ENCODE measurements at regions not wholly inside any gene's neighbourhood (a gene's known extent, or its start where the extent isn't known, plus 50 kb on each side); places are given as distances from the start of the nearest gene placed in this dataset.

DNA sequence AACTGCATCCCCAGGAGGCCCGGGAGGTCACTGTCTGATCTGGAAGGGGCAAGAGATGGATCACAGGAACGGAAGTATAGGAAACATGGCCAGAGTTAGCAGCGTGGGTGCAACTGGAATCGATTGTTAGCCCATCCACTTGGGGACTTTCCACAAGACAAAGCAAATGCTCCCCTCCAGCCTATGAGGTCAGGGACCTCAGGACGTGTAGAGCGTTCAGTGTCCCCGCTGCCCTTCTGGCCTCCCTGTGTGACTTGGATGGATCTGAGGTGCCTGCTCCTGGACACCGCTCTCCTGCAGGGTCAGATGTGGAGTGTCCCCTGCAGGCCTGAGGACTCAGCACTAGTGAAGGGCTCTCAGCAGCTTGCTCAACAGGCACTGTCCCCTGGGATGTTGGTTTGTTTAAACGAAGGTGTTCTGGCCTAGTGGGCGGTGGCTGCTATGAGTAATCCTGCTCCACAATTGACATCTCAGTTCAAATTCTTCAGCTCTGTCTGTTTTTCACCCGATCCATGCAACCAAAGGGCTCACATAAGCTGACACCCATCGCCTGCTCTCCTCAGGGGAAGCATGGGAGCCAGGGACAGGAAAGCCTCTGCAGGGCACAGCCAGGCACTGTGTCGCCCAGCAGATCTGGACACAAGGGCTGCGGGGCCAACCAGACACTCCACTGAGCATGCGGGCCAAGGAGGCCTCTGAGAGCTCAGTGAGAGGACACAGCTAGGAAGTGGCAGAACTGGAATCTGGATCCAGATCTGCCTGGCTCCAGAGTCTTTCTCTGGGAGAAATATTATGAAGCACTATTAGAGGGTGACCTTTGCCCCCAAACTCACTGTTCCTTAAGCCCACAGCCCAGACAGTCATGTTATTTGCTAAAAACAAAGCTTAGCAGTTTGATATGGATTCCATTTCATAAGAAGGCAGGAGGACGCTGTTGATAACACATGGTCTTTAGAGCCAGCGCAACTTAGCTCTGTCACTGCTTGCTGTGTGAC lies 78.5 kb downstream of the RHOB start:
- Mint-ChIP-seq H3K27me3 (ENCODE audit: unreplicated experiment) (peaks cover 9% of the 10 kb centered on the region), H3K27ac (ENCODE audit: unreplicated experiment) (no peak overlapping the region), H3K4me1 (ENCODE audit: low read depth, unreplicated experiment) (peaks cover 21% of the 10 kb centered on the region), H3K36me3 (ENCODE audit: unreplicated experiment) (no peaks in the 10 kb centered on the region), H3K4me3 (ENCODE audit: unreplicated experiment) (peak overlapping the region; percentile 20), H3K9me3 (ENCODE audit: unreplicated experiment) (peaks cover 9% of the 10 kb centered on the region)
- no peak for TF ChIP-seq CTCF (IDR thresholded peaks at IDR 0.05; ENCODE audit: partially characterized antibody, unreplicated experiment)
- DNase-seq, result no peak

DNA sequence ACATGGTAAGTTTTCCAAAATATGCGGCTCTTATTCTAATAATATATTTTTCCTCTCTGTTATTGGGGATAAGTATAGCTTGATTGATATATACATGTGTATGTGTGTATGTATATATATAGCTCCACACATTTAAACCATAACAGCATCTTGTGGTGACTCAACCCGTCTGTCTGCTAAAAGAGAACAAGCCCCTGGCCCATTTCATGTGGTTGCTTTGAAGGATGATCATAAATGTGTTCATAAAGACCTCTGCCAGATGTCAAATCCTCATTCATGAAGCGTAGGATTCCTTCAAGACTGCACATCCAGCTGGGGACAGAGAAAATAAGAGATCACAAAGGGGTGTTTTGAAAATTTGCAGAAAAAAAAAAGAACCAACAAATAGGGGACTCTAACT lies 79.3 kb downstream of the RHOB start:
- no peak overlapping the region for H3K4me3 Mint-ChIP-seq (ENCODE audit: unreplicated experiment)
- peaks cover 9% of the 10 kb centered on the region for H3K27me3 Mint-ChIP-seq (ENCODE audit: unreplicated experiment)
- no peaks in the 10 kb centered on the region for H3K36me3 Mint-ChIP-seq (ENCODE audit: unreplicated experiment)
- peaks cover 9% of the 10 kb centered on the region for H3K9me3 Mint-ChIP-seq (ENCODE audit: unreplicated experiment)
- DNase-seq, result no peak
- no peak overlapping the region for H3K27ac Mint-ChIP-seq (ENCODE audit: unreplicated experiment)
- TF ChIP-seq CTCF (IDR thresholded peaks at IDR 0.05; ENCODE audit: partially characterized antibody, unreplicated experiment), result no peak
- peaks cover 21% of the 10 kb centered on the region for H3K4me1 Mint-ChIP-seq (ENCODE audit: low read depth, unreplicated experiment)

GRCh38 chr2:20526708-20527107 lies 79.8 kb downstream of the RHOB start:
- no peak for TF ChIP-seq CTCF (IDR thresholded peaks at IDR 0.05; ENCODE audit: partially characterized antibody, unreplicated experiment)
- no peaks in the 10 kb centered on the region for H3K36me3 Mint-ChIP-seq (ENCODE audit: unreplicated experiment)

DNA sequence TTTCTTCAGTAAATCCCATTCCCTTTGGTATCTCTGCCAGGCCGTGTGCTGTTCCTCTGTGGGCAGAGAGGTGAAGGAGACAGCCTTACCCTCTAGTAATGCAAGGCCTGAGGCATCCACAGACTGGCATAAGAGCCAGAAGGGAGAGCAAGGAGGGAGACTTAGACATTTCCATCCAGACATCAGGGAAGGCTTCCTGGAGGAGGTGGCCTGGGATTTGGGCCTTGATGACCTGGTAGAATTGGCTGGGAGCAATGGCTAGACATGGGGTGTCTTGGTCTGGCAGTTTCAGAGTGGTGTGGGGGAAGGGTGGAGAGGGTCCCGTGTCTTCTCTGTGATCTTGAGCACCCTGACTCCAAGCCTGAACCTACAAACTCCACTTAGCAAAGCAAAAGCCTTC lies 81.8 kb downstream of the RHOB start:
- Mint-ChIP-seq H3K27me3 (ENCODE audit: unreplicated experiment) (peaks cover 10% of the 10 kb centered on the region), H3K4me1 (ENCODE audit: low read depth, unreplicated experiment) (peaks cover 23% of the 10 kb centered on the region), H3K27ac (ENCODE audit: unreplicated experiment) (no peak overlapping the region), H3K9me3 (ENCODE audit: unreplicated experiment) (peaks cover 7% of the 10 kb centered on the region), H3K36me3 (ENCODE audit: unreplicated experiment) (no peaks in the 10 kb centered on the region), H3K4me3 (ENCODE audit: unreplicated experiment) (no peak overlapping the region)
- no peak for TF ChIP-seq CTCF (IDR thresholded peaks at IDR 0.05; ENCODE audit: partially characterized antibody, unreplicated experiment)
- DNase-seq, result no peak

More at GRCh38 chr2:20526708-20527107, 79.8 kb downstream of the RHOB start:
- DNase-seq, result no peak
- peaks cover 9% of the 10 kb centered on the region for H3K9me3 Mint-ChIP-seq (ENCODE audit: unreplicated experiment)
- peaks cover 9% of the 10 kb centered on the region for H3K27me3 Mint-ChIP-seq (ENCODE audit: unreplicated experiment)
- no peak overlapping the region for H3K27ac Mint-ChIP-seq (ENCODE audit: unreplicated experiment)
- peaks cover 21% of the 10 kb centered on the region for H3K4me1 Mint-ChIP-seq (ENCODE audit: low read depth, unreplicated experiment)
- no peak overlapping the region for H3K4me3 Mint-ChIP-seq (ENCODE audit: unreplicated experiment)

DNA sequence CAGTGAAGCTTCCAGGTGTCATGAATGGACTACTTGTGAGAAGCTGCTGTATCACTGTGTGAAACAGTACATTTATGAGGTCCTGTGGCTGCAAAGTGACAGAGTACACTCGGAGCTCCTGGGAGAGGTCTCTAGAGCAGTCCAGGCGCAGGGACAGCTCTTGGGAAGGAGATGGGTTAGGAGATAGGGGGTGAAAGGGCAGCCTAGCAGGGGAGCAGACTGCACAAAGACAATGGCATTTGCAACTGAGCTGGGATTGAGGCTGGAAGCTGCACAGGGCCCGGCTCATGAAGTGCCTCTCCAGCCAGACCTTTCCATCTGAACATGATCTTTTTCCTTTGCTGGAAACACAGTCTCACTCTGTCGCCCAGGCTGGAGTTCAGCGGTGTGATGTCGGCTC lies 83.6 kb downstream of the RHOB start:
- Mint-ChIP-seq H3K4me3 (ENCODE audit: unreplicated experiment) (no peak overlapping the region), H3K36me3 (ENCODE audit: unreplicated experiment) (no peaks in the 10 kb centered on the region), H3K4me1 (ENCODE audit: low read depth, unreplicated experiment) (peaks cover 8% of the 10 kb centered on the region), H3K27ac (ENCODE audit: unreplicated experiment) (no peak overlapping the region), H3K9me3 (ENCODE audit: unreplicated experiment) (peaks cover 2% of the 10 kb centered on the region), H3K27me3 (ENCODE audit: unreplicated experiment) (peaks cover 3% of the 10 kb centered on the region)
- no peak for DNase-seq
- no peak for TF ChIP-seq CTCF (IDR thresholded peaks at IDR 0.05; ENCODE audit: partially characterized antibody, unreplicated experiment)
